B cell (primary cell): ENCODE measurements at regions not wholly inside any gene's neighbourhood (a gene's known extent, or its start where the extent isn't known, plus 50 kb on each side); places are given as distances from the start of the nearest gene placed in this dataset.

ENCODE experiments used
- EZH2 ChIP-seq: IDR thresholded peaks from 2 replicates; pipeline ENCODE4 v1.6.1; 2012; ENCODE audit warnings: borderline replicate concordance, low read depth, mild to moderate bottlenecking, moderate library complexity, low read length; ENCODE audit not compliant: insufficient read depth, poor library complexity, severe bottlenecking
- TF ChIP-seq, protein P1 (sequence below): fragments of 200-600 bp; IDR thresholded peaks from one replicate; pipeline ENCODE4 v1.8.0; 2022; ENCODE audit warnings: antibody characterized with exemption, mild to moderate bottlenecking

DNA sequence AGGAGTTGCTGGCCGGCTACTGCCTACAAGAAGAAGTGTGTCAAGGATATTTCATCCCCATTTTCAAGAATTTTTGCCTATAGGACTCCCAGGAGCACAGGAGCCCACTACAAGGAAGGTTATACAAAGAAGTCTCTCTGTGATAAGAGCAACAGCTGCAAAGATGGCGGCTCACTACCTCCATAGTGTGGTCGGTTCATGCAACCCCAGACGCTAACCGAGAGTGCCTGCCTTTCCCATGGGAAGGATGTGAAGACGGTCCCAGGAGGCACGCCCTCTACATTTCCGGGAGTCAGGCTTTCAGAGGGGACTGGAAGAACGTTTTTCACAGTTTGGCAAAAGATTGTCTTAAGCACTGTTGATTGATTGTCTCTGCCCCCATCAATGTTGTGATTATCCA, 816.3 kb downstream of the QKI start:
- TF ChIP-seq, protein P1, sequence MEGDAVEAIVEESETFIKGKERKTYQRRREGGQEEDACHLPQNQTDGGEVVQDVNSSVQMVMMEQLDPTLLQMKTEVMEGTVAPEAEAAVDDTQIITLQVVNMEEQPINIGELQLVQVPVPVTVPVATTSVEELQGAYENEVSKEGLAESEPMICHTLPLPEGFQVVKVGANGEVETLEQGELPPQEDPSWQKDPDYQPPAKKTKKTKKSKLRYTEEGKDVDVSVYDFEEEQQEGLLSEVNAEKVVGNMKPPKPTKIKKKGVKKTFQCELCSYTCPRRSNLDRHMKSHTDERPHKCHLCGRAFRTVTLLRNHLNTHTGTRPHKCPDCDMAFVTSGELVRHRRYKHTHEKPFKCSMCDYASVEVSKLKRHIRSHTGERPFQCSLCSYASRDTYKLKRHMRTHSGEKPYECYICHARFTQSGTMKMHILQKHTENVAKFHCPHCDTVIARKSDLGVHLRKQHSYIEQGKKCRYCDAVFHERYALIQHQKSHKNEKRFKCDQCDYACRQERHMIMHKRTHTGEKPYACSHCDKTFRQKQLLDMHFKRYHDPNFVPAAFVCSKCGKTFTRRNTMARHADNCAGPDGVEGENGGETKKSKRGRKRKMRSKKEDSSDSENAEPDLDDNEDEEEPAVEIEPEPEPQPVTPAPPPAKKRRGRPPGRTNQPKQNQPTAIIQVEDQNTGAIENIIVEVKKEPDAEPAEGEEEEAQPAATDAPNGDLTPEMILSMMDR: no peak
- TF ChIP-seq EZH2: no peak
